Right ventricle myocardium inferior (tissue), 1 donor: ENCODE measurements at regions not wholly inside any gene's neighbourhood (a gene's known extent, or its start where the extent isn't known, plus 50 kb on each side); places are given as distances from the start of the nearest gene placed in this dataset.
"Not testable (repeated sequence)": the region's sequence is repeated elsewhere in the genome, so short reads cannot be mapped to it uniquely, and the experiment has no call there.

ENCODE experiments used
- ATAC-seq: fragments of 200-7000 bp; cut with Tn5 transposase; one replicate; pipeline ENCODE4 v1.9.1; 2020; ENCODE audit warnings: mild to moderate bottlenecking, moderate library complexity
- DNase-seq: peaks from one replicate; pipeline ENCODE4 v3.0.0; 2021; ENCODE audit errors: missing footprints
- intact Hi-C: fragments of 100-400 bp; cut with DNase I; formaldehyde crosslinking; loops from one replicate; pipeline ENCODE4 v1.11.0; 2022
- donor health status: DM: no; HTN: yes; CAD: no; lungs with severe emphysema.

DNA sequence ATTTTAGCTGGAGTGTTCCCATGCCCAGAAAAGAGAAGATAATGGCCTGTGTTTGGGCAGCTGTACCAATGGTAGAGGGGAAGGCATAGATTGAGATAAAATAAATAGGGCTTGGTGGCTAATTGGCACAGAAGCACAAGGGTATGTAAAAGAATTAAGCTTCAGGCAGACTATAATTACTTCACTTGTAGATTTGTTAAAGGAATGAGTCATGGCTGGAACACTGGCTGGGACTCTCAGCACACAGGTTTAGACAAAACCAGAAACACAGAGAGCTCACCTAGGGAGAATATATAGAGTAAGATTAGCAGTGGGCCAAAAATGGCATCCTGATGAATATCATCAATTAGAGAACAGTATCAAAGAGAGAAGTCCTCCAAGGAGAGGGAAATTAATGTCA is 198.3 kb upstream of the FIGN start:
- DNase-seq (no peak), ATAC-seq (no peak)
- intact Hi-C loops, result no loop called here

DNA sequence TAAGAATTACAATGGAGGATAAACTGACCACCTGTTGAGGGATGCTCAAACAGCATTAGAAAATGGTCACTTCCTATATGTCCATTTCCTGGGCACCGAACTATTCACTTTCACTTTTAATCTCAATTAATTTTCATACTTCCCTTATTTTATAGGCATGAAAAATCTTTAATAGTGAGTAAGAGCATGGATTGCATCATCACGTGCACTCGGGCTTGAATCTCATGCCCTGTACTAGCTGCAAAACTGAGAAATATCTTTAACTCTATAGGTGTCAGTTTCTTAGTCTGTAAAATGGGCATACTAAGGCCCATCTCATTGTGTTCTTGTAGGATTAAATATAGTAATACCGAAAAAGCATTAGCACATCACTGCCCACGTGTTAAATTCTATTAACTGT is 183.9 kb upstream of the FIGN start:
- intact Hi-C loops, result no loop called here
- DNase-seq (no peak), ATAC-seq (no peak)

DNA sequence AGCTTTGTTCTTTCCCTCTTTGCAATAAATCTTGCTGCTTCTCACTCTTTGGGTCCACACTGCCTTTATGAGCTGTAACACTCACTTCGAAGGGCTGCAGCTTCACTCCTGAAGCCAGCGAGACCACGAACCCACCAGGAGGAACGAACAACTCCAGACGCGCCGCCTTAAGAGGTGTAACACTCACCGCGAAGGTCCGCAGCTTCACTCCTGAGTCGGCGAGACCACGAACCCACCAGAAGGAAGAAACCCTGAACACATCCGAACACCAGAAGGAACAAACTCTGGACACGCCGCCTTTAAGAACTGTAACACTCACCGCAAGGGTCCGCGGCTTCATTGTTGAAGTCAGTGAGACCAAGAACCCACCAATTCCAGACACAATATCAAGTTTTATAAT is 178.7 kb upstream of the FIGN start:
- DNase-seq, intact Hi-C loops: not testable (repeated sequence)

DNA sequence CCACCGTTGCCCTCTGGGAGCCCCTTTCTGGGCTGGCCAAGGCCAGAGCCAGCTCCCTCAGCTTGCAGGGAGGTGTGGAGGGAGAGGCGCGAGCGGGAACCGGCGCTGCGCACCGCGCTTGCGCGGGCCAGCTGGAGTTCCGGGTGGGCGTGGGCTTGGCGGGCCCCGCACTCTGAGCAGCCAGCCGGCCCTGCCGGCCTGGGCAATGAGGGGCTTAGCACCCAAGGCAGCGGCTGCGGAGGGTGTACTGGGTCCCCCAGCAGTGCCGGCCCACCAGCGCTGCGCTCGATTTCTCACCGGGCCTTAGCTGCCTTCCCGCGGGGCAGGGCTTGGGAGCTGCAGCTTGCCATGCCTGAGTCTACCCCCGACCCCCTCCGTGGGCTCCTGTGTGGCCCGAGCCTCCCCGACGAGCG is 177.7 kb upstream of the FIGN start:
- DNase-seq, ATAC-seq, intact Hi-C loops: not testable (repeated sequence)

More for the DNA sequence above, 178.7 kb upstream of the FIGN start:
- not testable (repeated sequence) for ATAC-seq

DNA sequence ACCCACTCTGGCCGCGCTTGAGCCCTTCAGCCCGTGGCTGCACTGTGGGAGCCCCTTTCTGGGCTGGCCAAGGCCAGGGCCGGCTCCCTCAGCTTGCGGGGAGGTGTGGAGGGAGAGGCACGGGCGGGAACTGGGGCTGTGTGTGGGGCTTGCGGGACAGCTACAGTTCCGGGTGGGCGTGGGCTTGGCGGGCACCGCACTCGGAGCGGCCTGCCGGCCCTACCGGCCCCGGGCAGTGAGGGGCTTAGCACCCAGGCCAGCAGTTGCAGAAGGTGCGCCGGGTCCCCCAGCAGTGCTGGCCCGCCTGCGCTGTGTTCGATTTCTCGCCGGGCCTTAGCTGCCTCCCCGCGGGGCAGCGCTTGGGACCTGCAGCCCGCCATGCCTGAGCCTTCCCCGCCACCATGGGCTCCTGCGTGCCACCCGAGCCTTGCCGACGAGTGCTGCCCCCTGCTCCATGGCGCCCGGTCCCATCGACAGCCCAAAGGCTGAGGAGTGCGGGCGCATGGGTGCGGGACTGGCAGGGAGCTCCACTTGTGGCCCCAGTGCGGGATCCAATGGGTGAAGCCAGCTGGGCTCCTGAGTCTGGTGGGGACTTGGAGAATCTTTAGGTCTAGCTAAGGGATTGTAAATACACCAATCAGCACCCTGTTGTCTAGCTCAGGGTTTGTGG is 173.7 kb upstream of the FIGN start:
- DNase-seq (no peak), ATAC-seq (no peak)
- intact Hi-C loops, result no loop called here

DNA sequence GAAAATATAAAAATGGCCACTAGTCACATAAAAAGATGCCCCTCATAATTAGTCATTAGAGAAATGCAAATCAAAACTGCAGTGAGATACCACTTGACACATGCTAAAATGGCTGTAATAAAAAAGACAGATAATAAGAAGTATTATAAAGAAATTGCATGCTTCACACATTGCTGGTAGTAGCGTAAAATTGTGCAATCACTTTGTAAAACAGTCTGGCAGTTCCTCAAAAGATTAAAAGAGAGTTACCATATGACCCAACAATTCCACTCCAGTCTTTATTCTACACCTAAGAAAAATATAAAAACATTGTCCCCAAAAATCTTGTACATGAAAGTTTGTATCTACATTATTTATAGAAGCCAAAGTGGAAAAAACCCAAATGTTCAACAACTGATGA is 170.6 kb upstream of the FIGN start:
- ATAC-seq, result no peak
- DNase-seq, result no peak
- intact Hi-C loops, result no loop called here

DNA sequence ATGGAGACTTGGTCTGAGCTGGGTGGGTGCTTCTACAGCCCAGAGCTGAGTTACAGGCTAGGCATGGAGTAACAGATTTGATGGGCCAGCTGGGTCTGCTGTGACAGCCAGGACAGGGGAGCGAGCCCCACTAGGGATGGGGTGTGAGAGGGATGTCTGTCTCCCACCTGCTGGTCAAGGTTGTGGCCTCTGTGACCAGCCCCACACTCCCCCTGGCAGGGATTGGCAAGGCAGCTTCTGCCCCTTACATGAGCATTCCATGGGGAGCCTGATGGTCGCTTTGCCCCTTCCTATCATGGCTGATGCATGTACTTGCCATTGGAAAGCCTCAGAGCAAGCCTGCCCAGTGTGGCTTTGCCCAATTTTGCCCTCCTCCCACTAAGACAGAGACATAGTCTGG is 162.0 kb upstream of the FIGN start:
- intact Hi-C loops, result no loop called here
- ATAC-seq (no peak), DNase-seq (no peak)

DNA sequence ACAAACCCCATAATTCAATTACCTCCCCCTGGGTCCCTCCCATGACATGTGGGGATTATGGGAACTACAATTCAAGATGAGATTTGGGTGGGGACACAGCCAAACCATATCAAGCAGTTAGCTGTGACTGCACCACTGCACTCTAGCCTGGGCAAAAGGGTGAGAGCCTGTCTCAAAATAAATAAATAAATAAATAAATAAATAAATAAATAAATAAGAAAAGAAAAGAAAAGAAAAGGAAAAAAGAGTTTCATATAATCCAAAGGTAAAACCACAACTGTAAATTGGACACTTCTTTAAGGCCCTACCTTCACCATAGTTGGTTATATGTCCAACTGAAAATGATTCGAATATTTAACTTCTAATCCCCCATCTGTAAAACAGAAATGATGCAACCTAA is 157.6 kb upstream of the FIGN start:
- intact Hi-C loops, ATAC-seq: not testable (repeated sequence)

DNA sequence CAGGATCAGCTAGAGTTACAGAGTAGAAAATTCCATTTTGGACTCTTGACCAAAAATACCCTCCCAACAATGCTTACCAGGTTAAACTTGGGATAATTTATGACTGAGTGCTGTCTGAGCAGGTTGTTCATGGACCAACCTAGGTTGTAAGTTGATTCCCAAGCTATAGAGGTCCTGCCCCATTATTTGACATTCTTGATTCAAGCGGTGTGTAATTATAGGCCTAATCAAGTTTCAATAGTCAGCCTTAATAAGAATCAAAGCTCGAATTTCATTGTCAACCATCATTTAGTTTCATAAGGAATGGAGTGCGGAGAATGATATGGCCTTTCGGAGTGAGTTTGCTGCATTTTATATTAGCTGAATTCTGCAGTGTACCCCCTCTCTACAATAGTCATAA is 152.8 kb upstream of the FIGN start:
- intact Hi-C loops, result no loop called here
- no peak for ATAC-seq

More for the DNA sequence above, 157.6 kb upstream of the FIGN start:
- not testable (repeated sequence) for DNase-seq

DNA sequence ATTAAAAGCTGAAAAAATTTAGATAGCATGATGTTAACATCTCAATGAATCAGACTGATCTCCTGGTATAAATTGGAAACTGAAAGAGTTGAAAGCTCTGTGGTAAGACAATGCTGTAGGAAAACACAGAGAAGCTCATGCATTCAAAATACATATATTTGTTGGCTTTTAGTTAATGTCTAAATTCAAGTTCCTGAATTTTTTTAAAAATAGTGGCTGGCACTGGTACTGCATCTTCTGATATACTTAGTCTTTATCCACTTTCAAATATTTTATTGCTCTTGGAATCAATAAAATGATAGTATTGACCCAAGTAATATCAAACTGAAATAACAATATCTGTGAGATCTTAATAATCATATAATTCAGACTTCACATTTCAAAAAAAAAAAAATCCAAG is 151.4 kb upstream of the FIGN start:
- ATAC-seq (no peak), DNase-seq (no peak)
- intact Hi-C loops, result no loop called here

More for the DNA sequence above, 152.8 kb upstream of the FIGN start:
- no peak for DNase-seq

DNA sequence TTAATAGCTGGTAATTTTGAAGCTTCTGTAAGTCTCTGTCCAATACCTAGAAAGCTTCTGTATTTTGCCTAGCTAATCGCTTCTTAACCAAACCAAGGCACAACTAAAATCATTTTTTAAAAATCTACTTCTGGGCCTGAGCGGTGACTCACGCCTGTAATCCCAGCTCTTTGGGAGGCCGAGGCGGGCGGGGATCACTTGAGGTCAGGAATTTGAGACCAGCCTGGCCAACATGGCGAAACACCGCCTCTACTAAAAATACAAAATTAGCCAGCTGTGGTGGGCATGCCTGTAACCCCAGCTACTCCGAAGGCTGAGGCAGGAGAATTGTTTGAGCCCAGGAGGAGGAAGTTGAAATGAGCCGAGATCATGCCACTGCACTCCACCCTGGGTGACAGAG is 148.6 kb upstream of the FIGN start:
- intact Hi-C loops, result no loop called here
- no peak for DNase-seq
- no peak for ATAC-seq

DNA sequence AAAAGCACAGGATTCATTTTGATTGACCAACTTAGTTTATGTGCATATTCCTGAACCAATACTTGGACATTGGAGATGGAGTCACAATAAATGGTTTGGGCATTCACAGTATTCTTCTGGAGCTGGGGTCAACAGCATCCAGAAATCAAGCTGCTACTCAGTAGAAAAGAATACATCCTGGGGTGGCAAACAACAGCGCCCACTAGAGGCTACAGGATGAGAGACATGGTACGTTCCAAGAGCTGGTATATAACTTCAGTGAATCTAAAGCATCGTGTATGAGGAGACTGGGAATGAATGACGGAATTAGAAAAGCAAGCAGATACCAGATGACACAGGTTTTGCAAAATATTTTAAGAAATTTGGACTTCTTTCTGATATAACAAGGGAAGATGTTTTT is 142.9 kb upstream of the FIGN start:
- DNase-seq (no peak), ATAC-seq (no peak)
- intact Hi-C loops, result loop anchor here (5.0 kb wide), 1 partner anchor 141 kb away; the partner anchor contains the start of gene FIGN

DNA sequence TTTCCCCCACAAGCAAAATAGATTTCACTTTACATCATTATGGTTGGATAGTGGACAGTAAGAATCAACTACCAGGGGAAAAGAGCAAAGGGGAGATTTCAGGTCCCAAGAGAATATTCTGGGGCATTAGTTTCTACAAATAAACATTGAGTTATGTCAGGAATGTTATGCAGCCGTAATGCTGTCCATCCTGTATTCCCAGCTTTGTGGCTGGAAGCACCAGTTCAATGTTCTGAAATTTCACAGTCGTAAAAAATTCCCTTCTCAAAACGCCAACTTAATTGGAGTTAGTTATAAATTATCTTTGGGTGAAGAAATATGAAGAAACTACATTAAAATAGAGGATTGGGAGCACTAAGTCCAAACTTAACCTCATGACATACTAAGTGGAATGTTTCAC is 141.5 kb upstream of the FIGN start:
- ATAC-seq (no peak), DNase-seq (no peak)
- intact Hi-C loops, result loop anchor here (5.0 kb wide), 1 partner anchor 140 kb away; the partner anchor contains the start of gene FIGN

DNA sequence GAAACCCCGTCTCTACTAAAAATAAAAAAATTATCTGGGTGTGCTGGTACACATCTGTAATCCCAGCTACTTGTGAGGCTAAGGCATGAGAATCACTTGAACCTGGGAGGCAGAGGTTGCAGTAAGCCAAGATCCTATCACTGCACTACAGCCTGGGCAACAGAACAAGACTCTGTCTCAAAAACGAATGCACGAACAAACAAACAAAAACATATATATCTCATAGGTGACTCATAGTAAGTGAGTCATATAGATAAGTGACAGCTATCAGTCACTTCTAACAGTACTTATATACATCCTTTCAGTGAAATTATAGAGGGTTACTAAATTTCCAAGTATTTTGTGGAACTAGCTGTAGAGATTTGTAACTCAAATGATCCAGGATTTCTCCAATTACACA is 127.3 kb upstream of the FIGN start:
- ATAC-seq (no peak), DNase-seq (no peak)
- intact Hi-C loops, result no loop called here

DNA sequence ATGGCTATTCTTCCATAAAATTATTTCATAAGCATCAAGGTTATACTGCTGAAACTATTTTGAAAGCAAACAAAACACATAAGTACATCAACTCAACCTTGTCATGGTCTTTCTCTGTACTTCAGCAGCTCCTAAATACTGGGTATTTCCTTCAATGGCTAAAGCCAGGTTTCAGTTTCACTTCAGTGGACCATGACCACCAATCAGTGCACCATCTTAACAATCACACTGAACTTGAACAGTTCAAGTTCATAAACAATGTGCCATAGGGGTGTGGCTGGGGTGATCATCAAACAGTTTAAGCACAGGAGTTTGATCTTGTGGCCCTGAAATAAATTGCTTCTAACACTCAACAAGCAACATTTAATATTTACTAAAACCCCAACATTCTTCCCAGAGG is 124.1 kb upstream of the FIGN start:
- intact Hi-C loops, result no loop called here
- DNase-seq (no peak), ATAC-seq (no peak)

DNA sequence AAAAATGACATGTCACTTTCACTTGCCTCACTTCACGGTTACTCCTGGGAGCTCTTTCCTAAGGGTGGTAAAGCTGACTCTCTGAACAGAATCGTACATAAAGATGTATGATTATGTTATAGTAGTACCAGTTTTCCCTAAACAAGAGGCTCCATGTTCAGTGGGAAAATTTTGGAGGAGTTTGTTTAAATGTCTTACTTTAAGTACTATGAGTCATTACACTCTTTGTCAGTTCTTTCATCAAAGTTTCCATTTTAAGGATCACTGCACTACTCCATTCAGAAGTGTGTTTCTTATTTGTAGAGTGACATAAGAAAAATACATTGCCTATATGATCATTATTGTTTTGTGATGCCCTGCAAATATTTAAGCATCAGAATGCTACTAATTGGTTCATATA is 121.1 kb upstream of the FIGN start:
- ATAC-seq, result no peak
- intact Hi-C loops, result no loop called here
- DNase-seq, result no peak

DNA sequence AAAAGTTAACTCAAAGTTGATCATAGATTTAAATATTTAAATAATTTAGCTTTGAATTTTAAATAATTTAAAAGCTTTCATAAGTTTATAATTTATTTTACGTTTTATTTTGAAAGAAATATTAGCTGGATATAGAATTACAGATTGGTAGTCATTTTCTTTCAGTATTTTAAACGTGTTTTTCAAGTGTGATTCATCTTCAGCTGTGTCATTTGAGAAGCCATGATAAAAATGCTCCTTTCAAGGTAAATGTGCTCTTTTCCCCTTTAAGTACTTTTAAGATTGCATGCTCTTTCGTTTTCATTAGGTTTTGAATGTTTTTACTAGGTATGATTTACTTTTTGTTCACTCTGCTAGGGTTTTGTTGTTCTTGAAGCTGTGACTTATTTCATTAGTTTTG is 116.8 kb upstream of the FIGN start:
- intact Hi-C loops, result no loop called here
- no peak for ATAC-seq
- no peak for DNase-seq

DNA sequence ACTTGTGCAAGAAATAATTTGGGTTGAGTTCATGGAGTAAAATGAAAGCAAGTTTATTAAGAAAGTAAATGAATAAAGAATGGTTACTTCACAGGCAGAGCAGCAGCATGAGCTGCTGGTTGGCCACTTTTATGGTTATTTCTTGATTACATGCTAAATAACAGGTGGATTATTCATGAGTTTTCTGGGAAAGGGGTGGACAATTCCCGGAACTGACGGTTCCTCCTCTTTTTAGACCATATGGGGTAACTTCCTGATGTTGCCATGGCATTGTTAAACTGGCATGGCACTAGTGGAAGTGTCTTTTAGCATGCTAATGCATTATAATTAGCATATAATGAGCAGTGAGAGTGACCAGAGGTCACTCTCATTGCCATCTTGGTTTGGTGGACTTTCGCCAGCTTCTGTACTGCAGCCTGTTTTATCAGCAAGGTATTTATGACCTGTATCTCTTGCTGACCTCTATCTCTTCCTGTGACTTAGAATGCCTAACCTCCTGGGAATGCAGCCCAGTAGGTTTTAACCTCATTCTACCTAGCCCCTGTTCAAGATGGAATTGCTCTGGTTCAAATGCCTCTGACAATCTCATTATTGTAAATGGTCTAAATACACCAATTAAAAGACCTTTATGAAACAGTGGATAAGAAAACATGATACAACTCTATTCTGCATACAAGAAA is 114.1 kb upstream of the FIGN start:
- ATAC-seq (no peak), DNase-seq (no peak)
- intact Hi-C loops, result no loop called here

DNA sequence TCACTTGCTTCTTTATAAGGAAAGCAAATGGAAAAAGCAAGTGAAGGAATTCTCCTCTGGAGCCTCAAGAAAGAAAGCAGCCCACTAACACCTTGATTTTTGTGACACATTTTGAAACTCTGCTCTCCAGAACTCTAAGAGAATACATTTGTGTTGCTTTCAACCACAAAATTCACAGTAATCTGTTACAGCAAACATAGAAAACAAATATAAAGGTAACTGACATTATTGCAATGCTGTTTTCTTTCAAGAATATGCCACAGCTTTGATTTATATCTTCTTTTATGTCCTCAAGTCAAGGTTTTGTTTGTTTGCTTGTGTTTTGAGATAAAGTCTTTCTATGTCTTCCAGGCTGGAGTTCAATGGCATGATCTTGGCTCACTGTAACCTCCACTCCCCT is 103.1 kb upstream of the FIGN start:
- DNase-seq, result no peak
- intact Hi-C loops, result no loop called here
- ATAC-seq, result no peak

DNA sequence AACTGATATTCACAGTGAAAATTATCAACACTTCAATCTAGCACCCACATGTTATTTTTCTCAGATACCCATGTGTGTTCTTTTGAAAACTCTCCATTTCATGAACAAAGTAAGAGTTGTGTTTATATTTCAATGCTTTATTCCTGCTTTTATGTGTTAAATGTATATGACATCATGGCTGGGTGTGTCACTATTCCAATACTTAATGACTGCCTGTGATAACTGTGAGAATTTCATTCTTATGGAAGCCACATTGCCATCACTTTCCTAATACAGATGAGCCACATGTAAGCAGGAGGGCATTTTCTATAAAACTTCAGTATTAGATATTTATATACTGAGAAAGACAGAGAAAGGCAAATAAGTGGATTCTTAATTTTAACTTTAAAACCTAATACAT is 100.4 kb upstream of the FIGN start:
- ATAC-seq (no peak), DNase-seq (no peak)
- intact Hi-C loops, result no loop called here

DNA sequence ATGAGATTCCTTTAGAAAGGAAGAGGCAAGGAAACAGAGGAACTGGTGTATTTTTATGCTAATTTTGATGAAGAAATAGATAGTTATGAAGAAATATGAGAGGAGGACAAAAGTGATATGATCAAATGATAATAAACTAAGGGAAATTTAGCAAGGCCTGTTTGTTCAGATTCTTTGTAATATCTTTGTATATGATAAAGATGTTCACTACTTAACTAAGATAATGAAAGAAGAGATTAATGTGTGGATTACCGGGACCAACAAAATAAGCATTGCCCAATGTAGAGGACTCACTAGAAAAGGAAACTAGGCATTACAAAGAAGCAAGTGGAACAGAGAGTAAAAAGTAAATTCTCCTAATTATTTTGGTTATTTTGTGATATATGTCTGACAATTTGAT is 99.0 kb upstream of the FIGN start:
- DNase-seq (no peak), ATAC-seq (no peak)
- intact Hi-C loops, result no loop called here
